Mammary epithelial cell (primary cell): ENCODE measurements at regions not wholly inside any gene's neighbourhood (a gene's known extent, or its start where the extent isn't known, plus 50 kb on each side); places are given as distances from the start of the nearest gene placed in this dataset.

Source experiments
- CTCF ChIP-seq, 2 donors: IDR thresholded peaks in 1 of 2; conservative IDR thresholded peaks in 1 of 2; 2 replicates each; pipeline ENCODE4 v1.5.1; 2011 to 2012; ENCODE audit warnings: inconsistent platforms in 2 of 2, low read length in 2 of 2, mild to moderate bottlenecking in 2 of 2, control low read depth in 1 of 2, low read depth in 1 of 2; ENCODE audit not compliant: insufficient read depth in 1 of 2; ENCODE audit errors: extremely low read depth in 1 of 2
- EZH2 ChIP-seq: IDR thresholded peaks from 2 replicates; pipeline ENCODE4 v1.6.1; 2012; ENCODE audit warnings: low read length, inconsistent platforms, borderline replicate concordance

- no peak for TF ChIP-seq CTCF (conservative IDR thresholded peaks at IDR 0.05 in 1 of 2, IDR thresholded peaks at IDR 0.05 in 1 of 2; ENCODE audit: extremely low read depth in 1 of 2, insufficient read depth in 1 of 2, low read depth in 1 of 2, low read length in 2 of 2)
- no peak for TF ChIP-seq EZH2
Measured at GRCh38 chr15:61480295-61480694, 251.2 kb upstream of the RORA start.
